Brain microvascular endothelial cell (primary cell): ENCODE measurements at regions not wholly inside any gene's neighbourhood (a gene's known extent, or its start where the extent isn't known, plus 50 kb on each side); places are given as distances from the start of the nearest gene placed in this dataset.

Source experiments
- DNase-seq: peaks from one replicate; pipeline ENCODE4 v3.0.0-alpha.2; 2020
- H3K27ac ChIP-seq: fragments of 250-450 bp; sonication (Bioruptor Pico); 2 replicates; pipeline ENCODE4 v1.5.1; 2020; ENCODE audit warnings: mild to moderate bottlenecking, moderate library complexity
- H3K27me3 ChIP-seq: fragments of 250-450 bp; sonication (Bioruptor Pico); replicated peaks from 2 replicates; pipeline ENCODE4 v1.5.1; 2020; ENCODE audit warnings: mild to moderate bottlenecking
- H3K36me3 ChIP-seq: fragments of 250-450 bp; sonication (Bioruptor Pico); replicated peaks from 2 replicates; pipeline ENCODE4 v1.5.1; 2020; ENCODE audit warnings: mild to moderate bottlenecking
- H3K4me3 ChIP-seq: 2 replicates; pipeline ENCODE4 v1.5.1; 2011; ENCODE audit warnings: low read depth, mild to moderate bottlenecking, control low read depth, low read length, moderate library complexity
- in situ Hi-C: cut with HindIII; loops from 2 replicates; pipeline ENCODE4 v1.10.0; 2017; ENCODE audit warnings: low sequenced_read_pairs, low pct_ligation_motif_present
- TF ChIP-seq, protein P1 (sequence below): IDR thresholded peaks from 2 replicates; pipeline ENCODE4 v1.5.1; 2011; ENCODE audit warnings: low read depth, mild to moderate bottlenecking, moderate library complexity, low read length, control low read depth, inconsistent platforms; ENCODE audit errors: missing control alignments

GRCh38 chr9:105881021-105881420, 186.7 kb downstream of the TMEM38B start:
- Histone ChIP-seq H3K27me3 (no peaks in the 10 kb centered on the region), H3K36me3 (no peaks in the 10 kb centered on the region), H3K4me3 (no peak overlapping the region), H3K27ac (no peak overlapping the region)
- no peak for DNase-seq
- in situ Hi-C loops = no loop called here
- TF ChIP-seq, protein P1, sequence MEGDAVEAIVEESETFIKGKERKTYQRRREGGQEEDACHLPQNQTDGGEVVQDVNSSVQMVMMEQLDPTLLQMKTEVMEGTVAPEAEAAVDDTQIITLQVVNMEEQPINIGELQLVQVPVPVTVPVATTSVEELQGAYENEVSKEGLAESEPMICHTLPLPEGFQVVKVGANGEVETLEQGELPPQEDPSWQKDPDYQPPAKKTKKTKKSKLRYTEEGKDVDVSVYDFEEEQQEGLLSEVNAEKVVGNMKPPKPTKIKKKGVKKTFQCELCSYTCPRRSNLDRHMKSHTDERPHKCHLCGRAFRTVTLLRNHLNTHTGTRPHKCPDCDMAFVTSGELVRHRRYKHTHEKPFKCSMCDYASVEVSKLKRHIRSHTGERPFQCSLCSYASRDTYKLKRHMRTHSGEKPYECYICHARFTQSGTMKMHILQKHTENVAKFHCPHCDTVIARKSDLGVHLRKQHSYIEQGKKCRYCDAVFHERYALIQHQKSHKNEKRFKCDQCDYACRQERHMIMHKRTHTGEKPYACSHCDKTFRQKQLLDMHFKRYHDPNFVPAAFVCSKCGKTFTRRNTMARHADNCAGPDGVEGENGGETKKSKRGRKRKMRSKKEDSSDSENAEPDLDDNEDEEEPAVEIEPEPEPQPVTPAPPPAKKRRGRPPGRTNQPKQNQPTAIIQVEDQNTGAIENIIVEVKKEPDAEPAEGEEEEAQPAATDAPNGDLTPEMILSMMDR = no peak

GRCh38 chr9:105881654-105882349, 187.5 kb downstream of the TMEM38B start:
- Histone ChIP-seq H3K27me3 (no peaks in the 10 kb centered on the region), H3K36me3 (no peaks in the 10 kb centered on the region), H3K27ac (no peak overlapping the region), H3K4me3 (no peak overlapping the region)
- in situ Hi-C loops = no loop called here
- TF ChIP-seq, protein P1 = peak; percentile 93
- DNase-seq = peak; percentile 58

GRCh38 chr9:105883847-105884246, 189.5 kb downstream of the TMEM38B start:
- Histone ChIP-seq H3K27ac (no peak overlapping the region), H3K4me3 (no peak overlapping the region), H3K27me3 (no peaks in the 10 kb centered on the region), H3K36me3 (no peaks in the 10 kb centered on the region)
- TF ChIP-seq, protein P1 = no peak
- in situ Hi-C loops = no loop called here
- DNase-seq = no peak

DNA sequence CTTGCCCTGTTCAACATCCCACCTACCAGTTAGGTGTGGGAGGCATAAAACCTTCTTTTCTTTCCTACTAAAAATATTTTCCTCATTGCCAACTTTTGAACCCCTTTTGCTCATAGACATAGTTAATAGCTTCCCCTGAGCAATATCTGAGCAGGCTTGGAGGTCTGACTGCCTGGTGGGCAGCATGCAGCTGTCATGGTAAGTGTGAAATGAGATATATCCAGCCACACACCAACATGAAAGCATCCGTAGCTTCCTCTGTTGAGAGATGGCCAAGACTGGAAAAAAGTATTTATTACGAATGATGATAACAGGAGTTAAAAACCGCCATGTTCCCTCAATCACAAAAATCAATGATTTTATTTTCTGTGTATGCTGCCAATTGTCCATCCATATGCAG, 190.1 kb downstream of the TMEM38B start:
- Histone ChIP-seq H3K27me3 (no peaks in the 10 kb centered on the region), H3K27ac (no peak overlapping the region), H3K4me3 (no peak overlapping the region), H3K36me3 (no peaks in the 10 kb centered on the region)
- DNase-seq = no peak
- TF ChIP-seq, protein P1 = no peak
- in situ Hi-C loops = no loop called here

- Histone ChIP-seq H3K27ac (no peak overlapping the region), H3K4me3 (no peak overlapping the region), H3K27me3 (no peaks in the 10 kb centered on the region), H3K36me3 (no peaks in the 10 kb centered on the region)
- TF ChIP-seq, protein P1 = no peak
- no peak for DNase-seq
- in situ Hi-C loops = no loop called here
These were observed 191.8 kb downstream of the TMEM38B start for GRCh38 chr9:105886136-105886535.

DNA sequence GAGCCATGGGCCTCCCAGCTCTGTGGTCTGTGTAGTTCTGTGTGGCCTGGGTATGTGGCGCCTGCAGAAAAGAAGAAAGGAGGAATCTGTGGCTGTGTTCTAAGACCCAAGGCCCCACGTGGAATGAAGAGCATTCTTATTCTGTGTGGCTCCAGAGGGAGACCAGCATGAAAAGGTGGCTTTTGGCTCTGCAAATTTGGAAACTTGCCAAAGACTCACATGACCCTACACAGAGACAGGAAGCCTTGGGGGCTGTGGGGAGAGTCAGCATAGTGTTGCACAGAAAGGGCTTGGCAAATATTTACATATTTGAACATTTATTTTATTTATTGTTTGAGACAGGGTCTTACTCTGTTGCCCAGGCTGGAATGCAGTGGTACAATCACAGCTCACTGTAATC, 193.3 kb downstream of the TMEM38B start:
- Histone ChIP-seq H3K27ac (no peak overlapping the region), H3K36me3 (no peaks in the 10 kb centered on the region), H3K27me3 (no peaks in the 10 kb centered on the region), H3K4me3 (no peak overlapping the region)
- in situ Hi-C loops = no loop called here
- DNase-seq = no peak
- TF ChIP-seq, protein P1 = no peak
